Transverse colon (tissue), 4 donors: ENCODE measurements at regions not wholly inside any gene's neighbourhood (a gene's known extent, or its start where the extent isn't known, plus 50 kb on each side); places are given as distances from the start of the nearest gene placed in this dataset.

Experiments
- DNase-seq: peaks from one replicate; pipeline ENCODE4 v3.0.0-alpha.2; 2019
- H3K27ac ChIP-seq, 4 donors: fragments of 200-600 bp; sonication (generic); 2 replicates each; pipeline ENCODE4 v1.5.1; 2016 to 2018; ENCODE audit warnings: inconsistent platforms in 4 of 4
- H3K27me3 ChIP-seq: fragments of 200-600 bp; sonication (generic); 2 replicates; pipeline ENCODE4 v1.5.1; 2017; ENCODE audit warnings: inconsistent platforms
- H3K36me3 ChIP-seq, 4 donors: fragments of 200-600 bp; sonication (generic); 2 replicates each; pipeline ENCODE4 v1.5.1; 2017 to 2019; ENCODE audit warnings: inconsistent platforms in 4 of 4
- H3K4me1 ChIP-seq, 4 donors: fragments of 200-600 bp; sonication (generic); 2 replicates each; pipeline ENCODE4 v1.5.1; 2017 to 2020; ENCODE audit warnings: inconsistent platforms in 4 of 4
- H3K4me3 ChIP-seq, 4 donors: fragments of 200-600 bp; sonication (generic); 1 replicate in 1 of 4; 2 replicates in 3 of 4; pipeline versions ENCODE4 v1.5.1 to v1.6.1; 2017 to 2019; ENCODE audit warnings: inconsistent platforms in 4 of 4
- H3K9me3 ChIP-seq, 2 donors: fragments of 200-600 bp; sonication (generic); 2 replicates each; pipeline ENCODE4 v1.5.1; 2017 to 2019; ENCODE audit warnings: inconsistent platforms in 2 of 2
- EP300 ChIP-seq: sonication (generic); formaldehyde crosslinking; IDR thresholded peaks from one replicate; pipeline ENCODE4 v1.6.1; 2017; ENCODE audit warnings: antibody characterized with exemption, low read depth
- POLR2A ChIP-seq: fragments of 450-650 bp; IDR thresholded peaks from one replicate; pipeline ENCODE4 v1.6.1; 2016; ENCODE audit warnings: antibody characterized with exemption, mild to moderate bottlenecking, moderate library complexity
- POLR2AphosphoS5 ChIP-seq, 3 donors: sonication (generic); formaldehyde crosslinking; IDR thresholded peaks; one replicate each; pipeline ENCODE4 v1.6.1; 2016; ENCODE audit warnings: antibody characterized with exemption in 3 of 3
- WGBS, 2 donors: methylation state at CpG; one replicate each; pipeline ENCODE4 v1.1.5; 2018; ENCODE audit warnings: low coverage in 1 of 2; 5-methylcytosine and 5-hydroxymethylcytosine counted together
- in situ Hi-C, 4 donors: fragments of 200-750 bp; cut with MboI; loops; one replicate each; pipeline versions ENCODE4 v1.15.0 to v1.15.1; 2017; ENCODE audit warnings: low sequenced_read_pairs in 3 of 4, low pct_ligation_motif_present in 1 of 4, low pct_unique_long_range_greater_than_20kb in 1 of 4
- intact Hi-C: fragments of 100-400 bp; cut with DNase I; formaldehyde crosslinking; loops from one replicate; pipeline ENCODE4 v1.15.1; 2023; ENCODE audit warnings: low total_unique reads
- TF ChIP-seq, protein P1 (sequence below), 5 experiments: fragments of 200-600 bp in 3 of 5; fragments of 450-650 bp in 2 of 5; sonication (generic) in 3 of 5; IDR thresholded peaks; 1 replicate in 2 of 5; 2 replicates in 3 of 5; pipeline ENCODE4 v1.5.1; 2016 to 2017; ENCODE audit warnings: antibody characterized with exemption in 5 of 5, inconsistent platforms in 3 of 5, mild to moderate bottlenecking in 2 of 5, moderate library complexity in 1 of 5

DNA sequence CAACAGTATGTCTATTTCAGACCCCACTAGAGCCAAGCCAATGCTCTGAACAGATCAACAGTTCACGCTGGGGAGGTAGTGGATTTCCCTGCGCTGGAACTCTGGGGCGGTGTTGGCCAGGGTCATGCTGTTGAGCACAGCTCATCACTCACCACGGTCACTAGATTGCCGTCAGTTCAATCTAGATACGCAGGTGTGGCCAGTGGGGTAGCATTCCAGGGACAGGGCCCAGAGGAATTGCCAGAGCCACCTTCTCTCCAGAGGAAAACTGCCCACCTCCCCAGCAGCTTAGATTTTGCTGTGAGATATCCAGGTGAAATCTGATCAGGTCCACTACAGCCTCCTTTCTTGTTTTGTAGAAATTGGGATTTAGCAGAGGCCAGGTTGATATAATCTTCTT is 101.8 kb downstream of the SOX11 start:
- H3K4me3 ChIP-seq = no peak overlapping the region

DNA sequence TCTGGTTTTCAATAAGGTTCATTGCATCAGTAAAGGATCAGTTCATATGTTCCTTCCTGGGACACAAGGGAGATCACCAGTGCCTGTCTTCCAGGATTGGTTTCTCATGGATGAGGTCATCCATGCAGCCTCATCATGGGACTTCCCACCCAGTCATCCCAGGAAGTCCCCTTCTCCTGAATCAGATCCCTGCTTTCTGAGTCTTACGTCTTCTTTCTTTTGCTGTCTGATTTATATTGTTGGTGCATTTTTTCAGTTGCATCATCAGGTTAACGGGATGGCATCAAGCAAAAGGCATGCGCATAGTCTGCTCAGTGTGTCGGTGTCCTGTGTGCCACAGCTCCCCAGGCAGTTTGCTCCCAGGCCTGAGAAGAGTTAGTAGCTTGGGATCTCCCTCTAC is 105.9 kb downstream of the SOX11 start:
- H3K4me3 ChIP-seq = no peak overlapping the region
- TF ChIP-seq, protein P1, sequence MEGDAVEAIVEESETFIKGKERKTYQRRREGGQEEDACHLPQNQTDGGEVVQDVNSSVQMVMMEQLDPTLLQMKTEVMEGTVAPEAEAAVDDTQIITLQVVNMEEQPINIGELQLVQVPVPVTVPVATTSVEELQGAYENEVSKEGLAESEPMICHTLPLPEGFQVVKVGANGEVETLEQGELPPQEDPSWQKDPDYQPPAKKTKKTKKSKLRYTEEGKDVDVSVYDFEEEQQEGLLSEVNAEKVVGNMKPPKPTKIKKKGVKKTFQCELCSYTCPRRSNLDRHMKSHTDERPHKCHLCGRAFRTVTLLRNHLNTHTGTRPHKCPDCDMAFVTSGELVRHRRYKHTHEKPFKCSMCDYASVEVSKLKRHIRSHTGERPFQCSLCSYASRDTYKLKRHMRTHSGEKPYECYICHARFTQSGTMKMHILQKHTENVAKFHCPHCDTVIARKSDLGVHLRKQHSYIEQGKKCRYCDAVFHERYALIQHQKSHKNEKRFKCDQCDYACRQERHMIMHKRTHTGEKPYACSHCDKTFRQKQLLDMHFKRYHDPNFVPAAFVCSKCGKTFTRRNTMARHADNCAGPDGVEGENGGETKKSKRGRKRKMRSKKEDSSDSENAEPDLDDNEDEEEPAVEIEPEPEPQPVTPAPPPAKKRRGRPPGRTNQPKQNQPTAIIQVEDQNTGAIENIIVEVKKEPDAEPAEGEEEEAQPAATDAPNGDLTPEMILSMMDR (IDR thresholded peaks at IDR 0.05) = no peak
- TF ChIP-seq POLR2AphosphoS5 (IDR thresholded peaks at IDR 0.05) = no peak
- TF ChIP-seq EP300 = no peak
- TF ChIP-seq POLR2A = no peak
- DNase-seq = no peak

More for the DNA sequence above, 101.8 kb downstream of the SOX11 start:
- TF ChIP-seq POLR2A = no peak
- TF ChIP-seq POLR2AphosphoS5 (IDR thresholded peaks at IDR 0.05) = no peak
- TF ChIP-seq, protein P1 (IDR thresholded peaks at IDR 0.05) = no peak
- TF ChIP-seq EP300 = no peak
- Histone ChIP-seq H3K9me3 (peaks cover 0 to 4% of the 10 kb centered on the region in 2 donors), H3K27me3 (no peaks in the 10 kb centered on the region), H3K36me3 (no peaks in the 10 kb centered on the region), H3K27ac (no peak overlapping the region), H3K4me1 (no peaks in the 10 kb centered on the region)
- in situ Hi-C loops (no loop called here), intact Hi-C loops (no loop called here)
- 84 to 100% methylated on average over 1 to 6 of the region's 6 CpGs for WGBS, 2 donors
- DNase-seq = no peak

GRCh38 chr2:5799348-5799747 is 107.2 kb downstream of the SOX11 start:
- Histone ChIP-seq H3K9me3 (no peaks in the 10 kb centered on the region), H3K27me3 (no peaks in the 10 kb centered on the region), H3K4me3 (no peak overlapping the region), H3K4me1 (no peaks in the 10 kb centered on the region), H3K36me3 (no peaks in the 10 kb centered on the region), H3K27ac (no peak overlapping the region)
- TF ChIP-seq POLR2AphosphoS5 (IDR thresholded peaks at IDR 0.05) (no peak), POLR2A (no peak), EP300 (no peak)
- TF ChIP-seq, protein P1 (IDR thresholded peaks at IDR 0.05) = no peak
- WGBS, 2 donors = 95% methylated on average over 1 of the region's 1 CpG; no CpG with 5 or more reads in 1 of the 2 donors
- no peak for DNase-seq
- in situ Hi-C loops = no loop called here
- intact Hi-C loops = no loop called here

More for the DNA sequence above, 105.9 kb downstream of the SOX11 start:
- WGBS, 2 donors = 77 to 90% methylated on average over 4 of the region's 4 CpGs
- intact Hi-C loops = no loop called here
- Histone ChIP-seq H3K36me3 (no peaks in the 10 kb centered on the region), H3K27me3 (no peaks in the 10 kb centered on the region), H3K4me1 (no peaks in the 10 kb centered on the region), H3K27ac (no peak overlapping the region), H3K9me3 (no peaks in the 10 kb centered on the region)
- in situ Hi-C loops = no loop called here

- TF ChIP-seq, protein P1 (IDR thresholded peaks at IDR 0.05) = no peak
- no peak for TF ChIP-seq EP300
- no peak overlapping the region for H3K4me3 ChIP-seq
- no peaks in the 10 kb centered on the region for H3K9me3 ChIP-seq
- intact Hi-C loops = no loop called here
- H3K27me3 ChIP-seq = no peaks in the 10 kb centered on the region
- no peak for DNase-seq
- in situ Hi-C loops = no loop called here
- 41 to 45% methylated on average over 3 to 8 of the region's 8 CpGs for WGBS, 2 donors
- no peaks in the 10 kb centered on the region for H3K4me1 ChIP-seq
- H3K36me3 ChIP-seq = no peaks in the 10 kb centered on the region
- H3K27ac ChIP-seq = no peak overlapping the region
Observed at GRCh38 chr2:5803547-5803946, 111.4 kb downstream of the SOX11 start.
